GM12891 (cell line): ENCODE measurements at regions not wholly inside any gene's neighbourhood (a gene's known extent, or its start where the extent isn't known, plus 50 kb on each side); places are given as distances from the start of the nearest gene placed in this dataset.

Experiments used
- POLR2A ChIP-seq: IDR thresholded peaks from 2 replicates; pipeline ENCODE4 v1.6.1; 2011; ENCODE audit warnings: low read depth, low read length, control low read depth
- POU2F2 ChIP-seq: IDR thresholded peaks from 2 replicates; pipeline ENCODE4 v1.6.1; 2011; ENCODE audit warnings: low read depth, mild to moderate bottlenecking, control low read depth, low read length, moderate library complexity
- SPI1 ChIP-seq: IDR thresholded peaks from 2 replicates; pipeline ENCODE4 v1.6.1; 2011; ENCODE audit warnings: low read depth, low read length, control low read depth

DNA sequence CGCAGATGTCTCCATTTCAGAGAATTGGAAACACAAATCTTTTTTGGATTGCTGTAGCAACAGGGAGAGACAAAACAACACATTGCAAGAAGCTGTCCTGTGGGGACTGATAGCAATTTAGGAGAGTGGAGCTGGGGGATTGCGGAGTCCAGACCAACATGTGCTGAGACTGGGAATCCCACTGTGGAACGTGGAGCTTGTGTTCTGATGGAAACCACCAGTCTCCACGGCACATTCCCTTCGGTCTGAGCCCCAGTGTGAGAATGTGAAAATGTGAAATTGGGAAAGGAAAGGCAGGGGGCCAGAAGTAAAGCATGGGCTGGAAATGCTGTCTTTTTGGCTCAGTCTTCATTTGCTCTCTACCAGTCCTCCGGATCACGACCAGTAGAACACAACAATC lies 348.8 kb upstream of the TNC start:
- TF ChIP-seq SPI1 (no peak), POLR2A (no peak), POU2F2 (no peak)
